Stimulated activated CD8-positive, alpha-beta memory T cell treated with anti-CD3 and anti-CD28 coated beads, Interleukin-4, amount 100 ng/mL, for 24 hours (primary cell): ENCODE measurements at regions not wholly inside any gene's neighbourhood (a gene's known extent, or its start where the extent isn't known, plus 50 kb on each side); places are given as distances from the start of the nearest gene placed in this dataset.
A peak's percentile ranks its signal among the peaks of the same experiment; 100 is the strongest.
"Not testable (repeated sequence)": the region's sequence is repeated elsewhere in the genome, so short reads cannot be mapped to it uniquely, and the experiment has no call there.

Source experiments
- DNase-seq: peaks from one replicate; pipeline ENCODE4 v3.0.0-alpha.2; 2020; ENCODE audit warnings: low read depth

GRCh38 chr10:123270221-123270620 lies 116.0 kb downstream of the BUB3 start:
- DNase-seq: no peak

GRCh38 chr10:123270806-123271205 lies 116.6 kb downstream of the BUB3 start:
- no peak for DNase-seq

- no peak for DNase-seq
These were observed 118.0 kb downstream of the BUB3 start for GRCh38 chr10:123272171-123272570.

GRCh38 chr10:123274306-123275135 lies 120.3 kb downstream of the BUB3 start:
- DNase-seq: no peak

- no peak for DNase-seq
These were observed 120.9 kb downstream of the BUB3 start for GRCh38 chr10:123275136-123275564.

GRCh38 chr10:123278445-123278844 lies 124.2 kb downstream of the BUB3 start:
- no peak for DNase-seq

- not testable (repeated sequence) for DNase-seq
These were observed 129.2 kb downstream of the BUB3 start for GRCh38 chr10:123283371-123283770.

- DNase-seq: no peak
These were observed 129.8 kb downstream of the BUB3 start for GRCh38 chr10:123284022-123284421.

- DNase-seq: peak; percentile 4
These were observed 133.5 kb downstream of the BUB3 start for GRCh38 chr10:123287594-123288247.

GRCh38 chr10:123289432-123289831 lies 135.2 kb downstream of the BUB3 start:
- DNase-seq: no peak

GRCh38 chr10:123294109-123294508 lies 139.9 kb downstream of the BUB3 start:
- DNase-seq: no peak

- no peak for DNase-seq
These were observed 140.7 kb downstream of the BUB3 start for GRCh38 chr10:123294886-123295285.

GRCh38 chr10:123295644-123296043 lies 141.4 kb downstream of the BUB3 start:
- no peak for DNase-seq

- no peak for DNase-seq
These were observed 143.0 kb downstream of the BUB3 start for GRCh38 chr10:123297175-123297574.

- DNase-seq: no peak
These were observed 144.4 kb downstream of the BUB3 start for GRCh38 chr10:123298583-123298982.

- no peak for DNase-seq
These were observed 145.4 kb downstream of the BUB3 start for GRCh38 chr10:123299598-123299997.

GRCh38 chr10:123301077-123301857 lies 147.1 kb downstream of the BUB3 start:
- DNase-seq: no peak

- DNase-seq: no peak
These were observed 149.6 kb downstream of the BUB3 start for GRCh38 chr10:123303581-123304337.

- DNase-seq: no peak
These were observed 151.5 kb downstream of the BUB3 start for GRCh38 chr10:123305671-123306070.

- no peak for DNase-seq
These were observed 152.1 kb downstream of the BUB3 start for GRCh38 chr10:123306290-123306689.

GRCh38 chr10:123309731-123310130 lies 155.5 kb downstream of the BUB3 start:
- DNase-seq: no peak

- no peak for DNase-seq
These were observed 162.6 kb downstream of the BUB3 start for GRCh38 chr10:123316776-123317175.
